Esophagus (tissue), 2 donors: ENCODE measurements at regions not wholly inside any gene's neighbourhood (a gene's known extent, or its start where the extent isn't known, plus 50 kb on each side); places are given as distances from the start of the nearest gene placed in this dataset.
"Not testable (repeated sequence)": the region's sequence is repeated elsewhere in the genome, so short reads cannot be mapped to it uniquely, and the experiment has no call there.

ENCODE experiments used
- H3K27ac ChIP-seq, 2 donors: one replicate each; pipeline ENCODE4 v1.5.1; 2013; ENCODE audit warnings: low read depth in 2 of 2, mild to moderate bottlenecking in 2 of 2, inconsistent platforms in 1 of 2, low read length in 1 of 2, moderate library complexity in 1 of 2
- H3K27me3 ChIP-seq, 2 donors: one replicate each; pipeline ENCODE4 v1.6.1; 2013; ENCODE audit warnings: low read length in 2 of 2, control low read depth in 1 of 2, mild to moderate bottlenecking in 1 of 2; ENCODE audit not compliant: insufficient read depth in 2 of 2, control insufficient read depth in 1 of 2
- H3K36me3 ChIP-seq, 2 donors: one replicate each; pipeline ENCODE4 v1.6.1; 2013; ENCODE audit warnings: low read length in 1 of 2; ENCODE audit not compliant: control insufficient read depth in 2 of 2, insufficient read depth in 2 of 2
- H3K4me1 ChIP-seq, 2 donors: one replicate each; pipeline ENCODE4 v1.6.1; 2013; ENCODE audit warnings: low read length in 1 of 2; ENCODE audit not compliant: control insufficient read depth in 2 of 2, insufficient read depth in 2 of 2
- H3K4me3 ChIP-seq, 2 donors: one replicate each; pipeline ENCODE4 v1.5.1; 2013; ENCODE audit warnings: low read length in 2 of 2, mild to moderate bottlenecking in 2 of 2, low read depth in 1 of 2, moderate library complexity in 1 of 2
- H3K9me3 ChIP-seq, 2 donors: one replicate each; pipeline ENCODE4 v1.6.1; 2013; ENCODE audit warnings: mild to moderate bottlenecking in 2 of 2, low read depth in 1 of 2, low read length in 1 of 2, moderate library complexity in 1 of 2; ENCODE audit not compliant: control insufficient read depth in 2 of 2, insufficient read depth in 1 of 2
- WGBS, 2 donors: extraction: QIAGEN DNeasy Blood & Tissue Kit; methylation state at CpG; one replicate each; pipeline ENCODE4 v1.1.7; 2013; 5-methylcytosine and 5-hydroxymethylcytosine counted together
- donor health status: healthy with polysubstance abuse.
- donor health status: Bipolar disorder and iron deficiency.

GRCh38 chrY:19580990-19581389 is 163.5 kb downstream of the KDM5D start:
- not testable (repeated sequence) for H3K4me3 ChIP-seq, H3K27ac ChIP-seq, H3K27me3 ChIP-seq, H3K4me1 ChIP-seq, H3K36me3 ChIP-seq, H3K9me3 ChIP-seq
- WGBS, 2 donors = 74% methylated on average over 3 of the region's 3 CpGs; no CpG with 5 or more reads in 1 of the 2 donors

- H3K4me1 ChIP-seq = no peaks in the 10 kb centered on the region
- H3K27ac ChIP-seq = no peak overlapping the region
- H3K9me3 ChIP-seq = no peaks in the 10 kb centered on the region
- H3K27me3 ChIP-seq = no peaks in the 10 kb centered on the region
- WGBS, 2 donors = 53 to 56% methylated on average over 3 of the region's 3 CpGs
- H3K4me3 ChIP-seq = no peak overlapping the region
- no peaks in the 10 kb centered on the region for H3K36me3 ChIP-seq
Measured at GRCh38 chrY:19578281-19578874, 166.1 kb downstream of the KDM5D start.

GRCh38 chrY:19577250-19577649 is 167.3 kb downstream of the KDM5D start:
- Histone ChIP-seq H3K4me3 (no peak overlapping the region), H3K9me3 (no peaks in the 10 kb centered on the region), H3K27ac (no peak overlapping the region), H3K4me1 (no peaks in the 10 kb centered on the region), H3K27me3 (no peaks in the 10 kb centered on the region), H3K36me3 (no peaks in the 10 kb centered on the region)
- 75 to 94% methylated on average over 2 to 6 of the region's 6 CpGs for WGBS, 2 donors

GRCh38 chrY:19574939-19575338 is 169.6 kb downstream of the KDM5D start:
- H3K9me3 ChIP-seq = no peaks in the 10 kb centered on the region
- H3K4me1 ChIP-seq = no peaks in the 10 kb centered on the region
- no peak overlapping the region for H3K4me3 ChIP-seq
- H3K36me3 ChIP-seq = no peaks in the 10 kb centered on the region
- H3K27ac ChIP-seq = no peak overlapping the region
- H3K27me3 ChIP-seq = no peaks in the 10 kb centered on the region

- no peak overlapping the region for H3K4me3 ChIP-seq
- no peaks in the 10 kb centered on the region for H3K9me3 ChIP-seq
- no peaks in the 10 kb centered on the region for H3K4me1 ChIP-seq
- H3K27ac ChIP-seq = no peak overlapping the region
- H3K36me3 ChIP-seq = no peaks in the 10 kb centered on the region
- WGBS, 2 donors = 90 to 100% methylated on average over 1 to 2 of the region's 2 CpGs
- H3K27me3 ChIP-seq = no peaks in the 10 kb centered on the region
Measured at GRCh38 chrY:19573646-19574045, 170.9 kb downstream of the KDM5D start.

GRCh38 chrY:19570999-19571398 is 173.5 kb downstream of the KDM5D start:
- Histone ChIP-seq H3K36me3 (no peaks in the 10 kb centered on the region), H3K27ac (no peak overlapping the region), H3K4me3 (no peak overlapping the region), H3K9me3 (no peaks in the 10 kb centered on the region), H3K27me3 (no peaks in the 10 kb centered on the region), H3K4me1 (no peaks in the 10 kb centered on the region)
- WGBS, 2 donors = 67 to 81% methylated on average over 1 to 2 of the region's 2 CpGs

GRCh38 chrY:19567943-19568342 is 176.6 kb downstream of the KDM5D start:
- no peaks in the 10 kb centered on the region for H3K27me3 ChIP-seq
- H3K4me3 ChIP-seq = peak overlapping the region in 1 of 2 donors; percentile 83
- H3K9me3 ChIP-seq = no peaks in the 10 kb centered on the region
- peak overlapping the region in 1 of 2 donors; percentile 94 for H3K27ac ChIP-seq
- WGBS, 2 donors = 0 to 2% methylated on average over 7 to 14 of the region's 14 CpGs
- no peaks in the 10 kb centered on the region for H3K4me1 ChIP-seq
- H3K36me3 ChIP-seq = no peaks in the 10 kb centered on the region

- H3K27me3 ChIP-seq = no peaks in the 10 kb centered on the region
- no peaks in the 10 kb centered on the region for H3K4me1 ChIP-seq
- peak overlapping the region in 1 of 2 donors; percentile 94 for H3K27ac ChIP-seq
- no peaks in the 10 kb centered on the region for H3K36me3 ChIP-seq
- WGBS, 2 donors = 0% methylated on average over 4 to 53 of the region's 53 CpGs
- no peaks in the 10 kb centered on the region for H3K9me3 ChIP-seq
- H3K4me3 ChIP-seq = peak overlapping the region in 1 of 2 donors; percentile 83
Measured at GRCh38 chrY:19567051-19567921, 177.2 kb downstream of the KDM5D start.

- H3K27ac ChIP-seq = no peak overlapping the region
- no peaks in the 10 kb centered on the region for H3K27me3 ChIP-seq
- H3K36me3 ChIP-seq = no peaks in the 10 kb centered on the region
- no peak overlapping the region for H3K4me3 ChIP-seq
- no peaks in the 10 kb centered on the region for H3K9me3 ChIP-seq
- 86 to 92% methylated on average over 2 to 4 of the region's 4 CpGs for WGBS, 2 donors
- H3K4me1 ChIP-seq = no peaks in the 10 kb centered on the region
Measured at GRCh38 chrY:19559161-19559560, 185.4 kb downstream of the KDM5D start.
